ENCODE measurements at regions not wholly inside any gene's neighbourhood (a gene's known extent, or its start where the extent isn't known, plus 50 kb on each side); places are given as distances from the start of the nearest gene placed in this dataset.

DNA sequence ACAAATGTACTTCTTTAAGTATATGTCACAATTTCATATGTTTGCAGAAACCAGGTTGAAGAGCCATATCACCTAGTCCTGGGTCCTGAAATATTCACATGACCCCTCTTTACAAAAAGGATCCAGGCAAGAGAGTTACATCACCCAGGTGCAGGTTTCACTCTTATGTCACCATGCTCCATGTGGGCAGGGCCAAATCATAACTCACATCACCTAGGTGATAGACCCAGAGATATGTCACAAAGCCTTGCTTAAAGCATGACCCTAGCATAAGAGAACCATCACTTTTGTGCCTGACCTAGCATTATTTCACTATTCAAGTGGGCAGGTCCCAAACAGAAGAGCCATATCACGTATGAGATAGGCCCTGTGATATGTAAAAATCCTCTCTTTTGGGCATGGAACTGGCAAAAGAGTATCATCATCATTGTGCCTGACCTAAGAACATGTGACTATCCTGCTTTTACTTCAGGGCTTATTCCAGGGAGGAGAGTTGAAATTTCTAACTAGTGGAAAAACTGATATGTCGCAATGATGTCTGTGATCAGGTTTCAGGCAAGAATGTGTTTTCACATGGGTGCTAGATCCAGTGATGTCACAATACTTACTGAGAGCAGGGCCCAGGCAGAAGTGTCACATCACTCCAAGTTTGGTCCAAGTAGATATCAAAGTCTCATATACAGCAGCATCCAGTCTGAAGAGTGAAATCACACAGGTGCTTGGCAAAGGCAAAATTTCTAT, 909.9 kb upstream of the AMELY start:
- TF ChIP-seq, protein P1, sequence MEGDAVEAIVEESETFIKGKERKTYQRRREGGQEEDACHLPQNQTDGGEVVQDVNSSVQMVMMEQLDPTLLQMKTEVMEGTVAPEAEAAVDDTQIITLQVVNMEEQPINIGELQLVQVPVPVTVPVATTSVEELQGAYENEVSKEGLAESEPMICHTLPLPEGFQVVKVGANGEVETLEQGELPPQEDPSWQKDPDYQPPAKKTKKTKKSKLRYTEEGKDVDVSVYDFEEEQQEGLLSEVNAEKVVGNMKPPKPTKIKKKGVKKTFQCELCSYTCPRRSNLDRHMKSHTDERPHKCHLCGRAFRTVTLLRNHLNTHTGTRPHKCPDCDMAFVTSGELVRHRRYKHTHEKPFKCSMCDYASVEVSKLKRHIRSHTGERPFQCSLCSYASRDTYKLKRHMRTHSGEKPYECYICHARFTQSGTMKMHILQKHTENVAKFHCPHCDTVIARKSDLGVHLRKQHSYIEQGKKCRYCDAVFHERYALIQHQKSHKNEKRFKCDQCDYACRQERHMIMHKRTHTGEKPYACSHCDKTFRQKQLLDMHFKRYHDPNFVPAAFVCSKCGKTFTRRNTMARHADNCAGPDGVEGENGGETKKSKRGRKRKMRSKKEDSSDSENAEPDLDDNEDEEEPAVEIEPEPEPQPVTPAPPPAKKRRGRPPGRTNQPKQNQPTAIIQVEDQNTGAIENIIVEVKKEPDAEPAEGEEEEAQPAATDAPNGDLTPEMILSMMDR (IDR thresholded peaks at IDR 0.05 in 8 of 11, conservative IDR thresholded peaks at IDR 0.05 in 3 of 11) = no peak
- no peak for TF ChIP-seq POLR2AphosphoS5 (IDR thresholded peaks at IDR 0.05)
- TF ChIP-seq POLR2A (IDR thresholded peaks at IDR 0.05) = no peak
- no peak for DNase-seq
- Histone ChIP-seq H3K36me3 (no peaks in the 10 kb centered on the region), H3K27ac (no peak overlapping the region), H3K27me3 (replicated peaks in 1 of 7) (no peaks in the 10 kb centered on the region), H3K4me1 (no peaks in the 10 kb centered on the region), H3K9me3 (no peaks in the 10 kb centered on the region), H3K4me3 (no peak overlapping the region)
- 83 to 100% (median 90%) methylated on average over 2 of the region's 2 CpGs; no CpG with 5 or more reads in 2 of the 5 donors for WGBS, 5 donors
- intact Hi-C loops (cut with DNase I; ENCODE audit: low total_unique reads) = no loop called here

DNA sequence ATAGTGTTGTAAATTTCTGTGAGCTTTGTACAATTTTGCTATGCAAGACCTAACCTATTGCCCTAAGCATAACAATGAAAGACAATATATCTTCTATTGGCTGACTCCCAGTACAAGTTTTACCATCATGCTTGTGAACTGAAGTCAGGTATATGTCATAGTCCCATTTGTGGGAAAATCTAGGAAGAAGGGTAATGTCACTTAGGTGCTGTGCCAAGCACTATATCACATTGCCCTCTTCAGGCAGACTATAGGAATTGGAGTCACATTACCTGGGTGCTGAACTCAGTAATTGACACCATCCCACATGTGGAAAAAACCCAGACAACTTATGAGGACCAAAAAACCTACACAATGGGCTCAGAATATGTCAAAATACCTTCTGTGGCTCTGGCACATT, 907.4 kb upstream of the AMELY start:
- Histone ChIP-seq H3K27me3 (replicated peaks in 1 of 7) (no peaks in the 10 kb centered on the region), H3K4me1 (no peaks in the 10 kb centered on the region), H3K27ac (no peak overlapping the region), H3K36me3 (no peaks in the 10 kb centered on the region), H3K9me3 (no peaks in the 10 kb centered on the region), H3K4me3 (no peak overlapping the region)
- TF ChIP-seq, protein P1 (IDR thresholded peaks at IDR 0.05 in 8 of 11, conservative IDR thresholded peaks at IDR 0.05 in 3 of 11) = peak in 4 of 11 experiments; percentile 36 to 44 (median 42)
- TF ChIP-seq POLR2AphosphoS5 (IDR thresholded peaks at IDR 0.05) = no peak
- intact Hi-C loops (cut with DNase I; ENCODE audit: low total_unique reads) = no loop called here
- no peak for DNase-seq

DNA sequence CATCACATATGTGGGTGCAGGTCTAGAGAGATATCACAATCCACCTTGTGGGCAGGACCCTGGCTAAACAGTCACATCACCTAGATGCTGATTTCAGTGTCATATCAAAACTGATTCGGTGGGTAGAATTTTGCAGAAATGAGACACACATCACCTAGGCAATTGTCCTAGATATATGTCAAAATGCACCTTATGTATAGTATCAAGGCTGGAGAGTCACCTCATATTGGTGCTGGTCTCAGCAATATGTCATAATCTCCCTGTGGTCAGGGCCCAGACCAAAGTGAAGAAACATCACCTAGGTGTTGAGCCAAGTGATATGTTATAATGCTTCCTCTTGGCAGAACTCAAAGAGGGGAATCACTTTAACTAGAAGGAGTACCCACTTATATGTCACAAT, 905.0 kb upstream of the AMELY start:
- DNase-seq = no peak
- TF ChIP-seq POLR2A (IDR thresholded peaks at IDR 0.05) (no peak), POLR2AphosphoS5 (IDR thresholded peaks at IDR 0.05) (no peak)
- TF ChIP-seq, protein P1 (IDR thresholded peaks at IDR 0.05 in 8 of 11, conservative IDR thresholded peaks at IDR 0.05 in 3 of 11) = no peak
- Histone ChIP-seq H3K4me3 (no peak overlapping the region), H3K4me1 (no peaks in the 10 kb centered on the region), H3K36me3 (no peaks in the 10 kb centered on the region), H3K27me3 (replicated peaks in 1 of 7) (no peaks in the 10 kb centered on the region), H3K9me3 (no peaks in the 10 kb centered on the region), H3K27ac (peak overlapping the region in 1 of 8 donors; percentile 9)
- intact Hi-C loops (cut with DNase I; ENCODE audit: low total_unique reads) = no loop called here
- WGBS, 5 donors = 56 to 88% (median 67%) methylated on average over 1 of the region's 1 CpG; no CpG with 5 or more reads in 2 of the 5 donors

DNA sequence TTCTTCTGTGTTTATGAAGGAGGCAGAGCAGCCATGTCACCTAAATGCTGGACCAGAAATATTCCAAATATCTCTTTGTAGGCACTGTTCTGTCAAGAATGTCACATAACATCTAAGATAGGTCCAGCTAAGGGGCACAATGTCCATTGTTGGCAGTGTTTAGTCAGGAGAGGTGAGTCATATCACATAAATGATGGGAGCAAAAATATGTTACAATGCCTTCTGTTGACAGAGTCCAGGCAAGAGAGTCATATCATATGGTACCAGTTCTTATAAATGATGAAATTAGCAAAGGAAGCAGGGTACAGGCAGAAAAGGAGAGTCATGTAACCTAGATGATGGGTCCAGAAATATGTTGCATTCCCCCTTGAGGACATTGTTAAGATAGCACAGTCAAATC, 904.4 kb upstream of the AMELY start:
- TF ChIP-seq POLR2A (IDR thresholded peaks at IDR 0.05) = no peak
- TF ChIP-seq POLR2AphosphoS5 (IDR thresholded peaks at IDR 0.05) = no peak
- DNase-seq = no peak
- Histone ChIP-seq H3K9me3 (no peaks in the 10 kb centered on the region), H3K4me3 (no peak overlapping the region), H3K27me3 (replicated peaks in 1 of 7) (no peaks in the 10 kb centered on the region), H3K4me1 (no peaks in the 10 kb centered on the region), H3K36me3 (no peaks in the 10 kb centered on the region), H3K27ac (peak overlapping the region in 1 of 8 donors; percentile 9)
- intact Hi-C loops (cut with DNase I; ENCODE audit: low total_unique reads) = no loop called here
